Mucosa of descending colon (tissue), 3 donors: ENCODE measurements at regions not wholly inside any gene's neighbourhood (a gene's known extent, or its start where the extent isn't known, plus 50 kb on each side); places are given as distances from the start of the nearest gene placed in this dataset.
A peak's percentile ranks its signal among the peaks of the same experiment; 100 is the strongest.
"Not testable (repeated sequence)": the region's sequence is repeated elsewhere in the genome, so short reads cannot be mapped to it uniquely, and the experiment has no call there.

Experiments
- ATAC-seq: fragments of 200-7000 bp; cut with Tn5 transposase; one replicate; pipeline ENCODE4 v1.9.1; 2020; ENCODE audit warnings: mild to moderate bottlenecking, moderate library complexity
- DNase-seq, 3 donors: peaks; one replicate each; pipeline ENCODE4 v3.0.0-alpha.2; 2020
- H3K36me3 ChIP-seq: fragments of 200-600 bp; one replicate; pipeline ENCODE4 v1.8.0; 2021; ENCODE audit warnings: low read depth, mild to moderate bottlenecking
- H3K4me1 ChIP-seq: fragments of 200-600 bp; one replicate; pipeline ENCODE4 v1.8.0; 2021; ENCODE audit warnings: low read depth, mild to moderate bottlenecking
- H3K4me3 ChIP-seq: fragments of 200-600 bp; one replicate; pipeline ENCODE4 v1.8.0; 2021; ENCODE audit warnings: mild to moderate bottlenecking
- H3K9me3 ChIP-seq: fragments of 200-600 bp; one replicate; pipeline ENCODE4 v1.8.0; 2021; ENCODE audit warnings: mild to moderate bottlenecking
- CTCF ChIP-seq: fragments of 200-600 bp; IDR thresholded peaks from one replicate; pipeline ENCODE4 v1.8.0; 2022; ENCODE audit warnings: antibody characterized with exemption, mild to moderate bottlenecking
- intact Hi-C, 2 donors: fragments of 100-400 bp; cut with DNase I in 1 of 2; cut with micrococcal nuclease in 1 of 2; formaldehyde crosslinking; loops; one replicate each; pipeline versions ENCODE4 v1.11.0 to v1.11.1; 2022; cut with DNase I, micrococcal nuclease
- donor health status: DM: no; HTN: no; CAD: no; lungs with moderate emphysema.
- donor health status: DM: no; HTN: no; CAD: no.
- donor health status: DM: no; HTN: yes; CAD: no.

- H3K36me3 ChIP-seq, ATAC-seq, intact Hi-C loops, H3K4me1 ChIP-seq, H3K4me3 ChIP-seq: not testable (repeated sequence)
- peaks cover 95% of the 10 kb centered on the region for H3K9me3 ChIP-seq
- peak in 1 of 3 donors; percentile 19 for DNase-seq
Measured at GRCh38 chr11:54797906-54798305, 91.3 kb downstream of the OR4A5 start.

- Histone ChIP-seq H3K4me1 (no peaks in the 10 kb centered on the region), H3K36me3 (no peaks in the 10 kb centered on the region), H3K4me3 (no peak overlapping the region), H3K9me3 (peaks cover 69% of the 10 kb centered on the region)
- ATAC-seq: no peak
- intact Hi-C loops: no loop called here
- no peak for TF ChIP-seq CTCF
- peak in 1 of 3 donors; percentile 15 for DNase-seq
Measured at GRCh38 chr11:54832676-54833075, 126.0 kb downstream of the OR4A5 start.

- H3K4me1 ChIP-seq, ATAC-seq, H3K4me3 ChIP-seq, DNase-seq, intact Hi-C loops, H3K36me3 ChIP-seq: not testable (repeated sequence)
- peaks cover 91% of the 10 kb centered on the region for H3K9me3 ChIP-seq
Measured at GRCh38 chr11:54855047-54855446, 148.4 kb downstream of the OR4A5 start.
